Choroid plexus epithelial cell (primary cell): ENCODE measurements at regions not wholly inside any gene's neighbourhood (a gene's known extent, or its start where the extent isn't known, plus 50 kb on each side); places are given as distances from the start of the nearest gene placed in this dataset.

Experiments used
- DNase-seq: peaks from one replicate; pipeline ENCODE4 v3.0.0-alpha.2; 2010; ENCODE audit warnings: low read depth
- H3K4me3 ChIP-seq: 2 replicates; pipeline ENCODE4 v1.5.1; 2011; ENCODE audit warnings: low read depth, mild to moderate bottlenecking, control low read depth, low read length, moderate library complexity
- CTCF ChIP-seq: conservative IDR thresholded peaks from 2 replicates; pipeline ENCODE4 v1.5.1; 2011; ENCODE audit warnings: low read depth, mild to moderate bottlenecking, control low read depth, inconsistent platforms, low read length, moderate library complexity

- DNase-seq: no peak
- H3K4me3 ChIP-seq: no peak overlapping the region
- TF ChIP-seq CTCF: no peak
Observed at GRCh38 chr5:4653475-4653874, 486.7 kb upstream of the ADAMTS16 start.

- TF ChIP-seq CTCF: no peak
- DNase-seq: no peak
- no peak overlapping the region for H3K4me3 ChIP-seq
Observed at GRCh38 chr5:4659851-4660250, 480.3 kb upstream of the ADAMTS16 start.

- H3K4me3 ChIP-seq: no peak overlapping the region
- DNase-seq: no peak
- TF ChIP-seq CTCF: no peak
Observed at GRCh38 chr5:4661326-4661725, 478.8 kb upstream of the ADAMTS16 start.

GRCh38 chr5:4661836-4662235 is 478.3 kb upstream of the ADAMTS16 start:
- H3K4me3 ChIP-seq: no peak overlapping the region
- no peak for TF ChIP-seq CTCF
- no peak for DNase-seq

GRCh38 chr5:4662756-4663155 is 477.4 kb upstream of the ADAMTS16 start:
- TF ChIP-seq CTCF: no peak
- no peak for DNase-seq

GRCh38 chr5:4665911-4666310 is 474.2 kb upstream of the ADAMTS16 start:
- H3K4me3 ChIP-seq: no peak overlapping the region
- TF ChIP-seq CTCF: no peak
- DNase-seq: no peak

More at GRCh38 chr5:4662756-4663155, 477.4 kb upstream of the ADAMTS16 start:
- H3K4me3 ChIP-seq: no peak overlapping the region

GRCh38 chr5:4674166-4674565 is 466.0 kb upstream of the ADAMTS16 start:
- DNase-seq: no peak
- H3K4me3 ChIP-seq: no peak overlapping the region
- no peak for TF ChIP-seq CTCF
